ENCODE measurements at regions not wholly inside any gene's neighbourhood (a gene's known extent, or its start where the extent isn't known, plus 50 kb on each side); places are given as distances from the start of the nearest gene placed in this dataset.
A peak's percentile ranks its signal among the peaks of the same experiment; 100 is the strongest.
"Not testable (repeated sequence)": the region's sequence is repeated elsewhere in the genome, so short reads cannot be mapped to it uniquely, and the experiment has no call there.

GRCh38 chr14:81971911-81972310, 438.3 kb upstream of the SEL1L start:
- DNase-seq, result no peak

- DNase-seq, result no peak
These were observed 438.9 kb upstream of the SEL1L start for GRCh38 chr14:81972601-81973000.

- DNase-seq, result no peak
These were observed 440.9 kb upstream of the SEL1L start for GRCh38 chr14:81974543-81974942.

- no peak for DNase-seq
These were observed 447.1 kb upstream of the SEL1L start for GRCh38 chr14:81980601-81981306.

GRCh38 chr14:81981307-81981675, 447.6 kb upstream of the SEL1L start:
- no peak for DNase-seq

- no peak for DNase-seq
These were observed 448.4 kb upstream of the SEL1L start for GRCh38 chr14:81982046-81982445.

- DNase-seq, result no peak
These were observed 452.4 kb upstream of the SEL1L start for GRCh38 chr14:81986005-81986404.

GRCh38 chr14:81989211-81989610, 455.6 kb upstream of the SEL1L start:
- no peak for DNase-seq

GRCh38 chr14:81990312-81990761, 456.7 kb upstream of the SEL1L start:
- peak; percentile 2 for DNase-seq

- no peak for DNase-seq
These were observed 458.3 kb upstream of the SEL1L start for GRCh38 chr14:81991998-81992397.

- DNase-seq, result no peak
These were observed 459.8 kb upstream of the SEL1L start for GRCh38 chr14:81993432-81993831.

GRCh38 chr14:82003426-82003825, 469.8 kb upstream of the SEL1L start:
- DNase-seq, result no peak

GRCh38 chr14:82009076-82009475, 475.4 kb upstream of the SEL1L start:
- DNase-seq, result no peak

GRCh38 chr14:82009993-82010392, 476.3 kb upstream of the SEL1L start:
- DNase-seq, result no peak

GRCh38 chr14:82011460-82011859, 477.8 kb upstream of the SEL1L start:
- no peak for DNase-seq

- DNase-seq, result no peak
These were observed 495.4 kb upstream of the SEL1L start for GRCh38 chr14:82029038-82029437.

- DNase-seq, result no peak
These were observed 501.7 kb upstream of the SEL1L start for GRCh38 chr14:82035397-82035796.

GRCh38 chr14:82038066-82038465, 504.4 kb upstream of the SEL1L start:
- not testable (repeated sequence) for DNase-seq

- DNase-seq, result no peak
These were observed 511.7 kb upstream of the SEL1L start for GRCh38 chr14:82045339-82045738.

GRCh38 chr14:82046512-82047226, 513.0 kb upstream of the SEL1L start:
- no peak for DNase-seq

GRCh38 chr14:82047777-82048470, 514.3 kb upstream of the SEL1L start:
- no peak for DNase-seq

GRCh38 chr14:82052778-82053177, 519.1 kb upstream of the SEL1L start:
- no peak for DNase-seq

- DNase-seq, result no peak
These were observed 522.0 kb upstream of the SEL1L start for GRCh38 chr14:82055515-82056115.

- DNase-seq, result no peak
These were observed 526.6 kb upstream of the SEL1L start for GRCh38 chr14:82060219-82060618.

All from NCI-H1417 treated with DMSO at 0.1 percent for 48 hours (cell line).